ENCODE measurements at regions not wholly inside any gene's neighbourhood (a gene's known extent, or its start where the extent isn't known, plus 50 kb on each side); places are given as distances from the start of the nearest gene placed in this dataset.

- CTCF ChIA-PET, result no interaction called here
- H3K27ac ChIP-seq (ENCODE audit: low read depth, low read length, poor library complexity, severe bottlenecking), result peak overlapping the region; percentile 97
- intact Hi-C loops (cut with micrococcal nuclease; ENCODE audit: unreplicated experiment), result loop anchor here (5.0 kb wide), 1 partner anchor 46 kb away; no protein-coding TSS in a partner anchor
- no peak for DNase-seq (ENCODE audit: low spot score)
- BruUV-seq (replicated peaks), result no TSS peak
- POLR2A ChIA-PET (ENCODE audit: low non-redundant PET), result no interaction called here
- H3K9me3 ChIP-seq (ENCODE audit: low read depth, low read length, poor library complexity, severe bottlenecking), result peaks cover 21% of the 10 kb centered on the region
- H3K36me3 ChIP-seq (ENCODE audit: insufficient read depth, low read length, poor library complexity, severe bottlenecking), result no peaks in the 10 kb centered on the region
- no peaks in the 10 kb centered on the region for H3K27me3 ChIP-seq (replicated peaks; ENCODE audit: insufficient read depth, low read depth, low read length, poor library complexity)
- no peak overlapping the region for H3K4me3 ChIP-seq (ENCODE audit: low read depth, low read length, poor library complexity, severe bottlenecking)
- H3K4me1 ChIP-seq (ENCODE audit: insufficient read depth, low read length, poor library complexity, severe bottlenecking), result peaks cover 58% of the 10 kb centered on the region
- no peak for TF ChIP-seq CTCF (conservative IDR thresholded peaks at IDR 0.05; ENCODE audit: low read depth, low read length)
- TF ChIP-seq EZH2 (IDR thresholded peaks at IDR 0.05; ENCODE audit: borderline replicate concordance, low read depth, low read length, poor library complexity, severe bottlenecking), result no peak
These were observed 52.6 kb upstream of the ARX start for GRCh38 chrX:25068340-25068739.

- peak; percentile 74 for DNase-seq (ENCODE audit: low spot score)
- intact Hi-C loops (cut with micrococcal nuclease; ENCODE audit: unreplicated experiment), result loop anchor here (2.0 to 5.0 kb wide), 2 partner anchors 17 to 45 kb away; no protein-coding TSS in a partner anchor
- Histone ChIP-seq H3K36me3 (ENCODE audit: insufficient read depth, low read length, poor library complexity, severe bottlenecking) (no peaks in the 10 kb centered on the region), H3K27me3 (replicated peaks; ENCODE audit: insufficient read depth, low read depth, low read length, poor library complexity) (no peaks in the 10 kb centered on the region), H3K27ac (ENCODE audit: low read depth, low read length, poor library complexity, severe bottlenecking) (peak overlapping the region; percentile 97), H3K4me3 (ENCODE audit: low read depth, low read length, poor library complexity, severe bottlenecking) (no peak overlapping the region), H3K9me3 (ENCODE audit: low read depth, low read length, poor library complexity, severe bottlenecking) (peaks cover 21% of the 10 kb centered on the region), H3K4me1 (ENCODE audit: insufficient read depth, low read length, poor library complexity, severe bottlenecking) (peaks cover 50% of the 10 kb centered on the region)
- TF ChIP-seq EZH2 (IDR thresholded peaks at IDR 0.05; ENCODE audit: borderline replicate concordance, low read depth, low read length, poor library complexity, severe bottlenecking) (no peak), CTCF (conservative IDR thresholded peaks at IDR 0.05; ENCODE audit: low read depth, low read length) (peak; percentile 39; the same call in 1 of the 2 replicates)
- CTCF ChIA-PET, result interaction anchor here (0.6 to 2.2 kb wide), 3 partner anchors 33 to 90 kb away, joined by 3 to 9 read pairs (median 3); no protein-coding TSS in a partner anchor
- BruUV-seq (replicated peaks), result no TSS peak
- POLR2A ChIA-PET (ENCODE audit: low non-redundant PET), result interaction anchor here (0.6 to 1.0 kb wide), 2 partner anchors 68 to 76 kb away, joined by 4 to 5 read pairs; no protein-coding TSS in a partner anchor
These were observed 51.8 kb upstream of the ARX start for GRCh38 chrX:25067271-25068172.

- peaks cover 19% of the 10 kb centered on the region for H3K9me3 ChIP-seq (ENCODE audit: low read depth, low read length, poor library complexity, severe bottlenecking)
- intact Hi-C loops (cut with micrococcal nuclease; ENCODE audit: unreplicated experiment), result loop anchor here (1.0 to 5.0 kb wide), 3 partner anchors 15 to 78 kb away; no protein-coding TSS in a partner anchor
- H3K4me1 ChIP-seq (ENCODE audit: insufficient read depth, low read length, poor library complexity, severe bottlenecking), result peaks cover 39% of the 10 kb centered on the region
- CTCF ChIA-PET, result interaction anchor here (2.2 kb wide), 1 partner anchor 78 kb away, joined by 9 read pairs; no protein-coding TSS in a partner anchor
- H3K4me3 ChIP-seq (ENCODE audit: low read depth, low read length, poor library complexity, severe bottlenecking), result no peak overlapping the region
- peak; percentile 91 for DNase-seq (ENCODE audit: low spot score)
- TF ChIP-seq CTCF (conservative IDR thresholded peaks at IDR 0.05; ENCODE audit: low read depth, low read length), result no peak
- TF ChIP-seq EZH2 (IDR thresholded peaks at IDR 0.05; ENCODE audit: borderline replicate concordance, low read depth, low read length, poor library complexity, severe bottlenecking), result no peak
- H3K27me3 ChIP-seq (replicated peaks; ENCODE audit: insufficient read depth, low read depth, low read length, poor library complexity), result no peaks in the 10 kb centered on the region
- no peaks in the 10 kb centered on the region for H3K36me3 ChIP-seq (ENCODE audit: insufficient read depth, low read length, poor library complexity, severe bottlenecking)
- H3K27ac ChIP-seq (ENCODE audit: low read depth, low read length, poor library complexity, severe bottlenecking), result peak overlapping the region; percentile 97
- POLR2A ChIA-PET (ENCODE audit: low non-redundant PET), result interaction anchor here (0.5 to 1.0 kb wide), 3 partner anchors 11 to 103 kb away, joined by 3 read pairs; no protein-coding TSS in a partner anchor
- BruUV-seq (replicated peaks), result no TSS peak
These were observed 50.4 kb upstream of the ARX start for GRCh38 chrX:25066131-25066530.

Data from A673 (cell line).